DOHH2 (cell line): ENCODE measurements at regions not wholly inside any gene's neighbourhood (a gene's known extent, or its start where the extent isn't known, plus 50 kb on each side); places are given as distances from the start of the nearest gene placed in this dataset.

ENCODE experiments used
- H3F3A ChIP-seq: fragments of 200-600 bp; sonication (generic), shearing (Covaris generic); 2 replicates; pipeline ENCODE4 v1.6.0; 2016; ENCODE audit warnings: antibody characterized with exemption, mild to moderate bottlenecking; ENCODE audit not compliant: control insufficient read depth, insufficient read depth
- H3K27ac ChIP-seq: fragments of 200-600 bp; sonication (generic); 2 replicates; pipeline ENCODE4 v1.5.1; 2014; ENCODE audit warnings: low read depth, mild to moderate bottlenecking, low read length, moderate library complexity
- H3K27me3 ChIP-seq: fragments of 200-600 bp; sonication (generic); 2 replicates; pipeline ENCODE4 v1.6.1; 2014; ENCODE audit warnings: mild to moderate bottlenecking, low read length, mixed read lengths; ENCODE audit not compliant: control insufficient read depth
- H3K36me3 ChIP-seq: fragments of 200-600 bp; sonication (generic); 2 replicates; pipeline ENCODE4 v1.6.1; 2014; ENCODE audit warnings: mild to moderate bottlenecking, low read length, moderate library complexity, mixed read lengths; ENCODE audit not compliant: control insufficient read depth
- H3K4me1 ChIP-seq: fragments of 200-600 bp; sonication (generic); 2 replicates; pipeline ENCODE4 v1.6.1; 2014; ENCODE audit warnings: mild to moderate bottlenecking, low read length, mixed read lengths; ENCODE audit not compliant: control insufficient read depth
- H3K4me2 ChIP-seq: fragments of 200-600 bp; sonication (generic); 2 replicates; pipeline ENCODE4 v1.6.0; 2014; ENCODE audit warnings: mild to moderate bottlenecking, low read length, moderate library complexity
- H3K4me3 ChIP-seq: fragments of 200-600 bp; sonication (generic); 2 replicates; pipeline ENCODE4 v1.5.1; 2014; ENCODE audit warnings: mild to moderate bottlenecking, low read length, mixed read lengths
- H3K79me2 ChIP-seq: fragments of 200-600 bp; sonication (generic); 2 replicates; pipeline ENCODE4 v1.6.1; 2014; ENCODE audit warnings: mild to moderate bottlenecking, low read length, mixed read lengths; ENCODE audit not compliant: control insufficient read depth
- H3K9me2 ChIP-seq: fragments of 200-600 bp; sonication (generic); replicated peaks from 2 replicates; pipeline ENCODE4 v1.6.1; 2014; ENCODE audit warnings: mild to moderate bottlenecking, low read length, mixed read lengths; ENCODE audit not compliant: control insufficient read depth
- H3K9me3 ChIP-seq: fragments of 200-600 bp; sonication (generic); 2 replicates; pipeline ENCODE4 v1.6.1; 2014; ENCODE audit warnings: antibody characterized with exemption, low read length, mixed read lengths; ENCODE audit not compliant: control insufficient read depth, insufficient read depth
- H4K20me1 ChIP-seq: fragments of 200-600 bp; sonication (generic); 2 replicates; pipeline ENCODE4 v1.6.0; 2014; ENCODE audit warnings: low read depth, mild to moderate bottlenecking, antibody characterized with exemption, low read length, moderate library complexity; ENCODE audit not compliant: control insufficient read depth, insufficient read depth
- CTCF ChIP-seq: fragments of 200-600 bp; sonication (generic); IDR thresholded peaks from one replicate; pipeline ENCODE4 v1.5.1; 2014; ENCODE audit warnings: antibody characterized with exemption, mild to moderate bottlenecking, low read depth, low read length; ENCODE audit not compliant: poor library complexity, severe bottlenecking

GRCh38 chrX:44596277-44596676 lies 53.6 kb upstream of the FUNDC1 start:
- no peaks in the 10 kb centered on the region for H3K9me3 ChIP-seq
- no peaks in the 10 kb centered on the region for H3K79me2 ChIP-seq
- TF ChIP-seq CTCF = no peak
- no peaks in the 10 kb centered on the region for H3F3A ChIP-seq
- no peaks in the 10 kb centered on the region for H4K20me1 ChIP-seq
- H3K36me3 ChIP-seq = no peaks in the 10 kb centered on the region
- no peaks in the 10 kb centered on the region for H3K4me1 ChIP-seq
- no peak overlapping the region for H3K4me3 ChIP-seq
- H3K27me3 ChIP-seq = no peaks in the 10 kb centered on the region
- H3K9me2 ChIP-seq = no peaks in the 10 kb centered on the region
- H3K27ac ChIP-seq = no peak overlapping the region
- H3K4me2 ChIP-seq = no peak overlapping the region
